ENCODE measurements at regions not wholly inside any gene's neighbourhood (a gene's known extent, or its start where the extent isn't known, plus 50 kb on each side); places are given as distances from the start of the nearest gene placed in this dataset.
A peak's percentile ranks its signal among the peaks of the same experiment; 100 is the strongest.

- Histone ChIP-seq H3K4ac (ENCODE audit: low read depth in 1 of 2, low read length in 2 of 2) (no peak overlapping the region), H3K4me2 (ENCODE audit: low read length, poor library complexity, severe bottlenecking) (no peak overlapping the region), H2AK5ac (ENCODE audit: low read length, severe bottlenecking) (no peak overlapping the region), H4K91ac (ENCODE audit: low read length) (no peak overlapping the region), H3K23ac (ENCODE audit: low read length in 2 of 2) (no peak overlapping the region), H3K27me3 (ENCODE audit: control insufficient read depth in 1 of 2, insufficient read depth in 1 of 2, low read length in 2 of 2) (peaks cover 21 to 41% of the 10 kb centered on the region in 2 experiments), H3K9ac (ENCODE audit: low read length) (no peak overlapping the region), H3K9me3 (ENCODE audit: control insufficient read depth, low read length) (no peaks in the 10 kb centered on the region), H2BK15ac (ENCODE audit: low read depth, poor library complexity, severe bottlenecking) (no peak overlapping the region), H2AFZ (ENCODE audit: low read depth, low read length) (no peak overlapping the region), H3K4me1 (ENCODE audit: control insufficient read depth, insufficient read depth, low read depth, low read length) (no peaks in the 10 kb centered on the region), H3K18ac (ENCODE audit: low read depth in 1 of 2, low read length in 2 of 2) (no peak overlapping the region), H3K14ac (ENCODE audit: low read length in 2 of 2) (no peak overlapping the region), H2BK5ac (ENCODE audit: low read depth, low read length, poor library complexity, severe bottlenecking) (no peak overlapping the region), H2BK120ac (ENCODE audit: low read depth, low read length) (no peak overlapping the region), H4K8ac (ENCODE audit: low read length) (no peak overlapping the region), H3K79me1 (replicated peaks; ENCODE audit: low read length, poor library complexity, severe bottlenecking) (no peaks in the 10 kb centered on the region), H2BK12ac (ENCODE audit: low read length in 2 of 2) (no peak overlapping the region), H3K4me3 (ENCODE audit: insufficient read depth in 1 of 2, low read depth in 1 of 2, low read length in 2 of 2) (no peak overlapping the region), H3K27ac (ENCODE audit: low read length, poor library complexity, severe bottlenecking) (no peak overlapping the region), H3K36me3 (ENCODE audit: control insufficient read depth in 1 of 2, insufficient read depth in 2 of 2, low read depth in 1 of 2, low read length in 2 of 2) (no peaks in the 10 kb centered on the region)
- DNase-seq, result no peak
- 10% methylated on average over 2 of the region's 2 CpGs for WGBS
Measured at GRCh38 chr5:133709209-133709725, 96.9 kb upstream of the FSTL4 start.

GRCh38 chr5:133708331-133708850 is 96.0 kb upstream of the FSTL4 start:
- Histone ChIP-seq H3K9me3 (ENCODE audit: control insufficient read depth, low read length) (no peaks in the 10 kb centered on the region), H3K27me3 (ENCODE audit: control insufficient read depth in 1 of 2, insufficient read depth in 1 of 2, low read length in 2 of 2) (peaks cover 13 to 46% of the 10 kb centered on the region in 2 experiments)

GRCh38 chr5:133707629-133708028 is 95.3 kb upstream of the FSTL4 start:
- no peaks in the 10 kb centered on the region for H3K9me3 ChIP-seq (ENCODE audit: control insufficient read depth, low read length)
- no peak for DNase-seq
- H3K36me3 ChIP-seq (ENCODE audit: control insufficient read depth in 1 of 2, insufficient read depth in 2 of 2, low read depth in 1 of 2, low read length in 2 of 2), result no peaks in the 10 kb centered on the region
- H2BK120ac ChIP-seq (ENCODE audit: low read depth, low read length), result no peak overlapping the region
- no peaks in the 10 kb centered on the region for H3K4me1 ChIP-seq (ENCODE audit: control insufficient read depth, insufficient read depth, low read depth, low read length)
- H3K79me1 ChIP-seq (replicated peaks; ENCODE audit: low read length, poor library complexity, severe bottlenecking), result no peaks in the 10 kb centered on the region
- peaks cover 10 to 51% of the 10 kb centered on the region in 2 experiments for H3K27me3 ChIP-seq (ENCODE audit: control insufficient read depth in 1 of 2, insufficient read depth in 1 of 2, low read length in 2 of 2)
- H2BK5ac ChIP-seq (ENCODE audit: low read depth, low read length, poor library complexity, severe bottlenecking), result no peak overlapping the region
- no peak overlapping the region for H3K23ac ChIP-seq (ENCODE audit: low read length in 2 of 2)
- H3K4ac ChIP-seq (ENCODE audit: low read depth in 1 of 2, low read length in 2 of 2), result no peak overlapping the region
- no peak overlapping the region for H2AK5ac ChIP-seq (ENCODE audit: low read length, severe bottlenecking)
- H3K14ac ChIP-seq (ENCODE audit: low read length in 2 of 2), result no peak overlapping the region
- H3K27ac ChIP-seq (ENCODE audit: low read length, poor library complexity, severe bottlenecking), result no peak overlapping the region
- H2AFZ ChIP-seq (ENCODE audit: low read depth, low read length), result no peak overlapping the region
- H4K91ac ChIP-seq (ENCODE audit: low read length), result no peak overlapping the region
- H3K18ac ChIP-seq (ENCODE audit: low read depth in 1 of 2, low read length in 2 of 2), result no peak overlapping the region
- no peak overlapping the region for H4K8ac ChIP-seq (ENCODE audit: low read length)
- no peak overlapping the region for H2BK15ac ChIP-seq (ENCODE audit: low read depth, poor library complexity, severe bottlenecking)
- no peak overlapping the region for H3K4me3 ChIP-seq (ENCODE audit: insufficient read depth in 1 of 2, low read depth in 1 of 2, low read length in 2 of 2)
- 50% methylated on average over 2 of the region's 2 CpGs for WGBS
- H2BK12ac ChIP-seq (ENCODE audit: low read length in 2 of 2), result no peak overlapping the region
- no peak overlapping the region for H3K4me2 ChIP-seq (ENCODE audit: low read length, poor library complexity, severe bottlenecking)
- H3K9ac ChIP-seq (ENCODE audit: low read length), result no peak overlapping the region

More at GRCh38 chr5:133708331-133708850, 96.0 kb upstream of the FSTL4 start:
- H3K9ac ChIP-seq (ENCODE audit: low read length), result no peak overlapping the region
- no peak overlapping the region for H3K14ac ChIP-seq (ENCODE audit: low read length in 2 of 2)
- WGBS, result 56% methylated on average over 3 of the region's 3 CpGs
- H2BK12ac ChIP-seq (ENCODE audit: low read length in 2 of 2), result no peak overlapping the region
- H3K4me3 ChIP-seq (ENCODE audit: insufficient read depth in 1 of 2, low read depth in 1 of 2, low read length in 2 of 2), result no peak overlapping the region
- H3K23ac ChIP-seq (ENCODE audit: low read length in 2 of 2), result no peak overlapping the region
- no peak overlapping the region for H2BK120ac ChIP-seq (ENCODE audit: low read depth, low read length)
- no peak overlapping the region for H3K4me2 ChIP-seq (ENCODE audit: low read length, poor library complexity, severe bottlenecking)
- no peak overlapping the region for H2AK5ac ChIP-seq (ENCODE audit: low read length, severe bottlenecking)
- DNase-seq, result no peak
- no peak overlapping the region for H3K4ac ChIP-seq (ENCODE audit: low read depth in 1 of 2, low read length in 2 of 2)
- H4K91ac ChIP-seq (ENCODE audit: low read length), result no peak overlapping the region
- no peak overlapping the region for H2BK5ac ChIP-seq (ENCODE audit: low read depth, low read length, poor library complexity, severe bottlenecking)
- H4K8ac ChIP-seq (ENCODE audit: low read length), result peak overlapping the region; percentile 42
- no peak overlapping the region for H3K27ac ChIP-seq (ENCODE audit: low read length, poor library complexity, severe bottlenecking)
- no peak overlapping the region for H3K18ac ChIP-seq (ENCODE audit: low read depth in 1 of 2, low read length in 2 of 2)
- no peaks in the 10 kb centered on the region for H3K4me1 ChIP-seq (ENCODE audit: control insufficient read depth, insufficient read depth, low read depth, low read length)
- no peaks in the 10 kb centered on the region for H3K36me3 ChIP-seq (ENCODE audit: control insufficient read depth in 1 of 2, insufficient read depth in 2 of 2, low read depth in 1 of 2, low read length in 2 of 2)
- H3K79me1 ChIP-seq (replicated peaks; ENCODE audit: low read length, poor library complexity, severe bottlenecking), result no peaks in the 10 kb centered on the region
- H2AFZ ChIP-seq (ENCODE audit: low read depth, low read length), result no peak overlapping the region
- H2BK15ac ChIP-seq (ENCODE audit: low read depth, poor library complexity, severe bottlenecking), result no peak overlapping the region

- peak overlapping the region; percentile 30 for H4K91ac ChIP-seq (ENCODE audit: low read length)
- H2AK5ac ChIP-seq (ENCODE audit: low read length, severe bottlenecking), result no peak overlapping the region
- H2BK5ac ChIP-seq (ENCODE audit: low read depth, low read length, poor library complexity, severe bottlenecking), result no peak overlapping the region
- no peak overlapping the region for H3K14ac ChIP-seq (ENCODE audit: low read length in 2 of 2)
- H3K23ac ChIP-seq (ENCODE audit: low read length in 2 of 2), result no peak overlapping the region
- no peak overlapping the region for H3K4me3 ChIP-seq (ENCODE audit: insufficient read depth in 1 of 2, low read depth in 1 of 2, low read length in 2 of 2)
- no peak overlapping the region for H3K4ac ChIP-seq (ENCODE audit: low read depth in 1 of 2, low read length in 2 of 2)
- no peaks in the 10 kb centered on the region for H3K79me1 ChIP-seq (replicated peaks; ENCODE audit: low read length, poor library complexity, severe bottlenecking)
- H2AFZ ChIP-seq (ENCODE audit: low read depth, low read length), result no peak overlapping the region
- H4K8ac ChIP-seq (ENCODE audit: low read length), result no peak overlapping the region
- H2BK120ac ChIP-seq (ENCODE audit: low read depth, low read length), result no peak overlapping the region
- H2BK15ac ChIP-seq (ENCODE audit: low read depth, poor library complexity, severe bottlenecking), result no peak overlapping the region
- H3K36me3 ChIP-seq (ENCODE audit: control insufficient read depth in 1 of 2, insufficient read depth in 2 of 2, low read depth in 1 of 2, low read length in 2 of 2), result no peaks in the 10 kb centered on the region
- 75% methylated on average over 10 of the region's 10 CpGs for WGBS
- no peak overlapping the region for H2BK12ac ChIP-seq (ENCODE audit: low read length in 2 of 2)
- peaks cover 10 to 52% of the 10 kb centered on the region in 2 experiments for H3K27me3 ChIP-seq (ENCODE audit: control insufficient read depth in 1 of 2, insufficient read depth in 1 of 2, low read length in 2 of 2)
- H3K4me2 ChIP-seq (ENCODE audit: low read length, poor library complexity, severe bottlenecking), result no peak overlapping the region
- H3K9me3 ChIP-seq (ENCODE audit: control insufficient read depth, low read length), result no peaks in the 10 kb centered on the region
- H3K27ac ChIP-seq (ENCODE audit: low read length, poor library complexity, severe bottlenecking), result no peak overlapping the region
- no peak overlapping the region for H3K18ac ChIP-seq (ENCODE audit: low read depth in 1 of 2, low read length in 2 of 2)
- no peaks in the 10 kb centered on the region for H3K4me1 ChIP-seq (ENCODE audit: control insufficient read depth, insufficient read depth, low read depth, low read length)
- DNase-seq, result no peak
- H3K9ac ChIP-seq (ENCODE audit: low read length), result no peak overlapping the region
Measured at GRCh38 chr5:133706506-133707430, 94.4 kb upstream of the FSTL4 start.
